GM12872 (cell line): ENCODE measurements at regions not wholly inside any gene's neighbourhood (a gene's known extent, or its start where the extent isn't known, plus 50 kb on each side); places are given as distances from the start of the nearest gene placed in this dataset.
A peak's percentile ranks its signal among the peaks of the same experiment; 100 is the strongest.

Source experiments
- CTCF ChIP-seq: IDR thresholded peaks from 3 replicates; pipeline ENCODE4 v1.5.1; 2011; ENCODE audit warnings: low read depth, mild to moderate bottlenecking, low read length, moderate library complexity; ENCODE audit not compliant: insufficient read depth

- no peak for TF ChIP-seq CTCF
Measured at GRCh38 chr6:151671195-151671594, 136.3 kb upstream of the ESR1 start.

- no peak for TF ChIP-seq CTCF
Measured at GRCh38 chr6:151674578-151674977, 132.9 kb upstream of the ESR1 start.

- peak; percentile 98 for TF ChIP-seq CTCF
Measured at GRCh38 chr6:151675746-151676459, 131.6 kb upstream of the ESR1 start.

GRCh38 chr6:151676460-151676945 is 131.0 kb upstream of the ESR1 start:
- no peak for TF ChIP-seq CTCF

GRCh38 chr6:151677404-151677803 is 130.1 kb upstream of the ESR1 start:
- TF ChIP-seq CTCF: no peak

GRCh38 chr6:151679081-151679480 is 128.4 kb upstream of the ESR1 start:
- no peak for TF ChIP-seq CTCF

GRCh38 chr6:151679941-151680340 is 127.5 kb upstream of the ESR1 start:
- no peak for TF ChIP-seq CTCF
